NOMO-1 treated with dmso at 0.1 percent for 144 hours (cell line): ENCODE measurements at regions not wholly inside any gene's neighbourhood (a gene's known extent, or its start where the extent isn't known, plus 50 kb on each side); places are given as distances from the start of the nearest gene placed in this dataset.
A peak's percentile ranks its signal among the peaks of the same experiment; 100 is the strongest.

Source experiments
- DNase-seq: peaks from one replicate; lab custom pipeline; 2025; ENCODE audit not compliant: unreplicated experiment; lab: John Stamatoyannopoulos, UW

- DNase-seq, result peak; percentile 2
Observed at GRCh38 chr2:226139759-226140158, 659.9 kb downstream of the IRS1 start.

- peak; percentile 79 for DNase-seq
Observed at GRCh38 chr2:226137201-226137811, 662.3 kb downstream of the IRS1 start.

GRCh38 chr2:226136739-226137138, 662.9 kb downstream of the IRS1 start:
- DNase-seq, result peak; percentile 82

GRCh38 chr2:226135861-226136548, 663.6 kb downstream of the IRS1 start:
- no peak for DNase-seq

GRCh38 chr2:226132323-226133215, 667.1 kb downstream of the IRS1 start:
- DNase-seq, result no peak

GRCh38 chr2:226131299-226131784, 668.3 kb downstream of the IRS1 start:
- no peak for DNase-seq

GRCh38 chr2:226130192-226130591, 669.4 kb downstream of the IRS1 start:
- DNase-seq, result no peak

DNA sequence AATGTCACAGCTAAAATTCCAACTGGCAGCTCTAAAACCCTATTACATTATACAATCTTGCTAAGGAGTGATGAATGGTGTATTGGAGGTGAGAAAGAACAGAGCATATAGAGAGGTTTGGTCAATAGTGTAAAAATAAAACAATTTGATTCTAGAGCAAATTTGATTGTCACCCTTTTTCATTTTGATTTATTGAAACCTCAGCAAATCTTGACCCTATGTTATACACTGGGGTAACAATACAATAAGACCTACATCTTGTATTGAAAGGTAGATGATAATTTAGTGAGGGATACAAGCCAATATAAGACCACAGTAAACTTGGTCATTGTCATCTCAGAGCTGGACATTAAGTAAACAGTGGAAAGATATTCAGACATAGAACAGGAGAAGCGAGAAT, 671.9 kb downstream of the IRS1 start:
- no peak for DNase-seq

DNA sequence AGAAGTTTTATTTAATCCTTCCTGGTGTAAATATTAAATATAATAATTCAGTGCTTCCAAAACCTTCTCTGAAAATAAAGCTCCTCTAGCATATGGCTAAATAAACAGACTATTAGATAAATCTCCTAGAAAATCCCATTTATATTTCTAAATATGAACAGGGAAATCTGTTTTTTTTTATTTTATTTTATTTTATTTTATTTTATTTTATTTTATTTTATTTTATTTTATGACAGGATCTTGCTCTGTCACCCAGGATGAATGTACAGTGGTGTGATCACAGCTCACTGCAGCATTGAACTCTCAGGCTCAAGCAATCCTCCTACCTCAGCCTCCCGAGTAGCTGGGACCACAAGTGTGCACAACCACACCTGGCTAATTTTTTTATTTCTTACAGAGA, 673.5 kb downstream of the IRS1 start:
- DNase-seq, result no peak

- no peak for DNase-seq
Observed at GRCh38 chr2:226125176-226125883, 674.3 kb downstream of the IRS1 start.

- DNase-seq, result no peak
Observed at GRCh38 chr2:226124548-226125011, 675.0 kb downstream of the IRS1 start.

DNA sequence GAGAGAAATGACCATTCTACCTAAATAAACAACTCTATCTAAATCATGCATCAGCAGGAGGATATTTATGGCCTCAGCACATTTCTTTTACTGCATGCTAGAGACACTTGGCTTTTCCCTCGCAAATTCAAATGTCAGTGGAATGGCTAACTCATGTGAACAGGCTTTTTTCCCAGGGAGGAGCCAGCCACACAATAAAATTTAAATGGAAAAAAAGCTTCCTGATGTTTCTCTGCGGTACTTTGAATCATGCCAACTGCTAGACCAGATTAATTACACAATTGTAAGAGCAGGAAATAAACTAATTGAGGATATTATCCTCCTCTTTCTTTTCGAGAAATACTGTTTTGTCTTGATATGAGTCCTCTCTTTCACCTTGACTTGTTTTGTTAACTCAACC, 676.3 kb downstream of the IRS1 start:
- no peak for DNase-seq

GRCh38 chr2:226122041-226122440, 677.6 kb downstream of the IRS1 start:
- peak; percentile 67 for DNase-seq

DNA sequence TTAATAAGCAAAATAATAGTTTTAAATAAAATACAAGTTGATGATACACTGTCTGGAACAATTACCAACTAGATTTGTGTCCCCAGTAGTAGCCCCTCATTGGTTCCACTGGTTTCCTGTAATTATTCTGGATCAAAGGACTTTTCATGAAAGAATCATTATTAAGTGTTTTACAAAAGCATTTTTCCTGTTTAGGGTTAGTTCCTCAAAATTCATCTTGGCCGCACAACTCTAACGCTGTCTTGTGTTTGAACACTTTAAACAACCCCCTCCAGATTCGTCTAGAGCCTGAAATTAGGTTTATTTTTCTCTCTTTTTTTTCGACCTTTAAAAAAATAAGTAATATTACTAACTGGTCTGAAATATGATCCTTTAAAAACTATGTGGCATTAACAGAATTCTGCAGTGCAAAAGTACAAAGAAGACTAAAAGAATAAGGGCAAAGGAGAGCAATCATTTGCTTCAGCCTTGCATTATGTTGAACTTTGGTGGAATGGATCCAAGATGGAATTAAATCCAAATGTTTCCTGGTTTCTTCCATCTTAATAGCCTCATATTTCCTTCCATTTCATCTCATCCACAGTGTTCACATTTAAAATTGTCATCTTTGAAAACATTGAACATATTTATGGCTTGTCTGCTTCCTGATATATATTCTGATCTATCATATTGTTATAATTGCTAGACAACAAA, 678.4 kb downstream of the IRS1 start:
- DNase-seq, result peak; percentile 5

GRCh38 chr2:226118471-226119429, 680.9 kb downstream of the IRS1 start:
- peak; percentile 80 for DNase-seq

- DNase-seq, result no peak
Observed at GRCh38 chr2:226117510-226118065, 682.0 kb downstream of the IRS1 start.

- DNase-seq, result no peak
Observed at GRCh38 chr2:226116346-226116745, 683.3 kb downstream of the IRS1 start.

DNA sequence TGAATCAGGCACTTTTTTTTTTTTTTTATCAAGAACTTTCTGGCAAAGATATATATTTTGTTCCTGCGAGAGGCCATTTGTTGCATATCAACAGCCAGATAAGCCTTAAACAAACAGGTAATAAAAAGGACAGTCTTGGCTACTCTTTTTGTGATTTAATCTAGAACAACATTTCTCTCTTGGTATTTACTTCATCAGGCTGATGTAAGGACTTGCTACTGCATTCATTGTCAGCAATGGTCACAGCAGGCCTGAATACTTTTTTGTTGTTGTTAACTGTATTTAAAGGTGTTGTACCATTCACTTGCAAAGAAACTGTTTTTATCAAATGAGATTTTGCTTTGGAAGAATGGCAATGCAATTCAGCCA, 683.8 kb downstream of the IRS1 start:
- no peak for DNase-seq
